Smooth muscle cell (in vitro differentiated cells): ENCODE measurements at regions not wholly inside any gene's neighbourhood (a gene's known extent, or its start where the extent isn't known, plus 50 kb on each side); places are given as distances from the start of the nearest gene placed in this dataset.
A peak's percentile ranks its signal among the peaks of the same experiment; 100 is the strongest.

Source experiments
- DNase-seq: peaks from one replicate; lab custom pipeline; 2025; ENCODE audit not compliant: unreplicated experiment; lab: John Stamatoyannopoulos, UW
- H2AFZ ChIP-seq: fragments of 200-600 bp; sonication (generic); 2 replicates; pipeline ENCODE4 v1.6.0; 2016; ENCODE audit warnings: antibody characterized with exemption, low read depth, mild to moderate bottlenecking
- H3F3A ChIP-seq: fragments of 200-600 bp; sonication (generic); 2 replicates; pipeline ENCODE4 v1.6.0; 2017; ENCODE audit warnings: antibody characterized with exemption, low read depth
- H3K27ac ChIP-seq: fragments of 200-600 bp; sonication (generic); 2 replicates; pipeline ENCODE4 v1.5.1; 2016; ENCODE audit warnings: low read depth, mild to moderate bottlenecking
- H3K27me3 ChIP-seq: fragments of 200-600 bp; sonication (generic); 2 replicates; pipeline ENCODE4 v1.6.1; 2016; ENCODE audit warnings: low read depth, mild to moderate bottlenecking
- H3K36me3 ChIP-seq: fragments of 200-600 bp; sonication (generic); 2 replicates; pipeline ENCODE4 v1.5.1; 2016; ENCODE audit warnings: low read depth
- H3K4me1 ChIP-seq: fragments of 200-600 bp; sonication (generic); 2 replicates; pipeline ENCODE4 v1.5.1; 2016; ENCODE audit warnings: low read depth
- H3K4me2 ChIP-seq: fragments of 200-600 bp; sonication (generic); 2 replicates; pipeline ENCODE4 v1.6.0; 2016; ENCODE audit warnings: mild to moderate bottlenecking
- H3K4me3 ChIP-seq: fragments of 200-600 bp; sonication (generic); 2 replicates; pipeline ENCODE4 v1.5.1; 2016; ENCODE audit warnings: mild to moderate bottlenecking
- H3K79me2 ChIP-seq: fragments of 200-600 bp; sonication (generic); 2 replicates; pipeline ENCODE4 v1.6.0; 2016; ENCODE audit warnings: low read depth, mild to moderate bottlenecking
- H3K9ac ChIP-seq: fragments of 200-600 bp; sonication (generic); 2 replicates; pipeline ENCODE4 v1.6.0; 2016; ENCODE audit warnings: low read depth
- H3K9me3 ChIP-seq: fragments of 200-600 bp; sonication (generic); replicated peaks from 2 replicates; pipeline ENCODE4 v1.5.1; 2016; ENCODE audit warnings: low read depth
- H4K20me1 ChIP-seq: fragments of 200-600 bp; sonication (generic); 2 replicates; pipeline ENCODE4 v1.6.0; 2016; ENCODE audit warnings: low read depth
- WGBS: methylation state at CpG from one replicate; pipeline ENCODE4 v1.1.7; 2016; ENCODE audit warnings: low lambda C conversion rate; 5-methylcytosine and 5-hydroxymethylcytosine counted together
- TF ChIP-seq, protein P1 (sequence below): fragments of 200-600 bp; sonication (generic); IDR thresholded peaks from 2 replicates; pipeline ENCODE4 v1.5.1; 2017; ENCODE audit warnings: borderline replicate concordance, mild to moderate bottlenecking, antibody characterized with exemption; ENCODE audit not compliant: insufficient read depth, poor library complexity, severe bottlenecking

GRCh38 chr12:39062266-39062996 lies 157.0 kb upstream of the CPNE8 start:
- no peaks in the 10 kb centered on the region for H3F3A ChIP-seq
- peak overlapping the region; percentile 72 for H2AFZ ChIP-seq
- H3K36me3 ChIP-seq, result no peaks in the 10 kb centered on the region
- no peaks in the 10 kb centered on the region for H3K27me3 ChIP-seq
- no peak overlapping the region for H3K4me3 ChIP-seq
- H4K20me1 ChIP-seq, result no peaks in the 10 kb centered on the region
- no peak for DNase-seq
- H3K79me2 ChIP-seq, result no peaks in the 10 kb centered on the region
- H3K27ac ChIP-seq, result no peak overlapping the region
- 63% methylated on average over 3 of the region's 3 CpGs for WGBS
- H3K4me1 ChIP-seq, result no peaks in the 10 kb centered on the region
- TF ChIP-seq, protein P1, sequence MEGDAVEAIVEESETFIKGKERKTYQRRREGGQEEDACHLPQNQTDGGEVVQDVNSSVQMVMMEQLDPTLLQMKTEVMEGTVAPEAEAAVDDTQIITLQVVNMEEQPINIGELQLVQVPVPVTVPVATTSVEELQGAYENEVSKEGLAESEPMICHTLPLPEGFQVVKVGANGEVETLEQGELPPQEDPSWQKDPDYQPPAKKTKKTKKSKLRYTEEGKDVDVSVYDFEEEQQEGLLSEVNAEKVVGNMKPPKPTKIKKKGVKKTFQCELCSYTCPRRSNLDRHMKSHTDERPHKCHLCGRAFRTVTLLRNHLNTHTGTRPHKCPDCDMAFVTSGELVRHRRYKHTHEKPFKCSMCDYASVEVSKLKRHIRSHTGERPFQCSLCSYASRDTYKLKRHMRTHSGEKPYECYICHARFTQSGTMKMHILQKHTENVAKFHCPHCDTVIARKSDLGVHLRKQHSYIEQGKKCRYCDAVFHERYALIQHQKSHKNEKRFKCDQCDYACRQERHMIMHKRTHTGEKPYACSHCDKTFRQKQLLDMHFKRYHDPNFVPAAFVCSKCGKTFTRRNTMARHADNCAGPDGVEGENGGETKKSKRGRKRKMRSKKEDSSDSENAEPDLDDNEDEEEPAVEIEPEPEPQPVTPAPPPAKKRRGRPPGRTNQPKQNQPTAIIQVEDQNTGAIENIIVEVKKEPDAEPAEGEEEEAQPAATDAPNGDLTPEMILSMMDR, result no peak
- no peaks in the 10 kb centered on the region for H3K9me3 ChIP-seq
- H3K4me2 ChIP-seq, result peak overlapping the region; percentile 15
- H3K9ac ChIP-seq, result no peak overlapping the region

DNA sequence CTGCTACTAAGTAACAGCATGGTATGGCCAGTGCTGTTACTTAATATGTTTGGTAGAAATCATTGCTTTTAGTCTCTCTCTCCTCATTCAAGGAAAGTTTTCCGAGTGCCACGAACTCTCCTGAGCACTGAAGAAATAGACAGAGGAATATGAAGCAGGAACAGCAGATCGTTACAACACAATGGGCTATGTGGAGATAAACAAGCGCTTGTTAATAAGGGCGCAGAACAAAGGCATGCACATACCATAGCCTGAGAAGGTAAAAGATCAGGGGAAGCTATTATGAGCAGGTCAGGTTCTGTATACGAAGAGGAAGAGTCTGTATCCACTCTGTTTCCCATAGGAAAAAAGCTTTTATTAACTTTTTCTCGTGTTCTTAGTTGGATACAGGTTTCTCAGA lies 156.2 kb upstream of the CPNE8 start:
- DNase-seq, result no peak
- Histone ChIP-seq H3K4me3 (no peak overlapping the region), H3K4me2 (no peak overlapping the region), H3K9me3 (no peaks in the 10 kb centered on the region), H3K27me3 (no peaks in the 10 kb centered on the region), H3K9ac (no peak overlapping the region), H2AFZ (no peak overlapping the region), H3F3A (no peaks in the 10 kb centered on the region), H3K36me3 (no peaks in the 10 kb centered on the region), H3K79me2 (no peaks in the 10 kb centered on the region), H3K27ac (no peak overlapping the region), H3K4me1 (no peaks in the 10 kb centered on the region), H4K20me1 (no peaks in the 10 kb centered on the region)
- WGBS, result 80% methylated on average over 7 of the region's 7 CpGs
- TF ChIP-seq, protein P1, result no peak

DNA sequence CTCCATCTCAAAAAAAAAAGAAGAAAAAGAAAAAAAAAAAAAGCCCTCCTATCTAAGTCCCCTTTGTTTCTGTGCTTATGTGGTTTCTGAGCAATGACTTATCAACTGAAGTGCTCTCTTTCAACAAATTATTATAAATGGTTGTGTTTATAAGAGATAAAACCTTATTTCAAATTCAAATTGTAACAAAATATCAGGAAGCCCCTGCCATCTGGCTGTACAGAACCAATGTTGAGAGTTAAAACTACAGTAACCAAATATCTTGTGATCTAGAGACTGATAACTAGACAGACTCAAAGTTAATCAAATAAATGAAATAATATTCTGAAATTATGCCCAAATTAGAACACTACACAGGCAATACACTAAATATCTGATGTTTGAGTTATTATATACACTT lies 143.0 kb upstream of the CPNE8 start:
- Histone ChIP-seq H3K27me3 (no peaks in the 10 kb centered on the region), H2AFZ (peak overlapping the region; percentile 28), H3F3A (no peaks in the 10 kb centered on the region), H4K20me1 (no peaks in the 10 kb centered on the region), H3K4me2 (peak overlapping the region; percentile 67), H3K4me1 (peaks cover 4% of the 10 kb centered on the region), H3K9ac (no peak overlapping the region), H3K4me3 (no peak overlapping the region), H3K27ac (peak overlapping the region; percentile 5), H3K36me3 (no peaks in the 10 kb centered on the region), H3K9me3 (no peaks in the 10 kb centered on the region), H3K79me2 (no peaks in the 10 kb centered on the region)
- TF ChIP-seq, protein P1, result no peak
- no peak for DNase-seq
